ENCODE measurements at regions not wholly inside any gene's neighbourhood (a gene's known extent, or its start where the extent isn't known, plus 50 kb on each side); places are given as distances from the start of the nearest gene placed in this dataset.

DNA sequence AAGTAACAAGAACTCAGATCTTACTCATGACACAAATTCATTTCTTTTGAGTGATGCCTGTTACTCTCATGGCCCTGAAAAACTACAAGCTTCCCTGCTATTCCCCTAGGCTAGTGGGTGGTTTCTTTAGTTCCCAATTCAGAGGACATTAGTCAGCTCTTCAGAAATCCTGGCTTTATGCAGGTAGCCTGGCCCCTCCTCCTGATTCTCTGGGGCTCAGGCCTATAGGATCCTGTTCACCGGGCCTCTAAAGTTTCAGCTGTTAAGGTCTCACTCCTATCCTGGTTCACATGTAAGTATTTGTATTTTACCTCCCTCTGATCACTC lies 87.3 kb upstream of the IRX5 start:
- no peak for TF ChIP-seq NFIC (IDR thresholded peaks at IDR 0.05)
- no peak for TF ChIP-seq RAD21 (IDR thresholded peaks at IDR 0.05; ENCODE audit: low read depth)
- TF ChIP-seq CREB1 (IDR thresholded peaks at IDR 0.05; ENCODE audit: low read depth), result no peak
- TF ChIP-seq, protein P1, sequence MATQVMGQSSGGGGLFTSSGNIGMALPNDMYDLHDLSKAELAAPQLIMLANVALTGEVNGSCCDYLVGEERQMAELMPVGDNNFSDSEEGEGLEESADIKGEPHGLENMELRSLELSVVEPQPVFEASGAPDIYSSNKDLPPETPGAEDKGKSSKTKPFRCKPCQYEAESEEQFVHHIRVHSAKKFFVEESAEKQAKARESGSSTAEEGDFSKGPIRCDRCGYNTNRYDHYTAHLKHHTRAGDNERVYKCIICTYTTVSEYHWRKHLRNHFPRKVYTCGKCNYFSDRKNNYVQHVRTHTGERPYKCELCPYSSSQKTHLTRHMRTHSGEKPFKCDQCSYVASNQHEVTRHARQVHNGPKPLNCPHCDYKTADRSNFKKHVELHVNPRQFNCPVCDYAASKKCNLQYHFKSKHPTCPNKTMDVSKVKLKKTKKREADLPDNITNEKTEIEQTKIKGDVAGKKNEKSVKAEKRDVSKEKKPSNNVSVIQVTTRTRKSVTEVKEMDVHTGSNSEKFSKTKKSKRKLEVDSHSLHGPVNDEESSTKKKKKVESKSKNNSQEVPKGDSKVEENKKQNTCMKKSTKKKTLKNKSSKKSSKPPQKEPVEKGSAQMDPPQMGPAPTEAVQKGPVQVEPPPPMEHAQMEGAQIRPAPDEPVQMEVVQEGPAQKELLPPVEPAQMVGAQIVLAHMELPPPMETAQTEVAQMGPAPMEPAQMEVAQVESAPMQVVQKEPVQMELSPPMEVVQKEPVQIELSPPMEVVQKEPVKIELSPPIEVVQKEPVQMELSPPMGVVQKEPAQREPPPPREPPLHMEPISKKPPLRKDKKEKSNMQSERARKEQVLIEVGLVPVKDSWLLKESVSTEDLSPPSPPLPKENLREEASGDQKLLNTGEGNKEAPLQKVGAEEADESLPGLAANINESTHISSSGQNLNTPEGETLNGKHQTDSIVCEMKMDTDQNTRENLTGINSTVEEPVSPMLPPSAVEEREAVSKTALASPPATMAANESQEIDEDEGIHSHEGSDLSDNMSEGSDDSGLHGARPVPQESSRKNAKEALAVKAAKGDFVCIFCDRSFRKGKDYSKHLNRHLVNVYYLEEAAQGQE (IDR thresholded peaks at IDR 0.05; ENCODE audit: low read depth), result no peak
- TF ChIP-seq EP300 (IDR thresholded peaks at IDR 0.05; ENCODE audit: borderline replicate concordance), result no peak
- no peak for TF ChIP-seq EGR1 (IDR thresholded peaks at IDR 0.05)
- no peak for TF ChIP-seq FOXM1 (IDR thresholded peaks at IDR 0.05; ENCODE audit: borderline replicate concordance, low read depth)
- TF ChIP-seq, protein P2, sequence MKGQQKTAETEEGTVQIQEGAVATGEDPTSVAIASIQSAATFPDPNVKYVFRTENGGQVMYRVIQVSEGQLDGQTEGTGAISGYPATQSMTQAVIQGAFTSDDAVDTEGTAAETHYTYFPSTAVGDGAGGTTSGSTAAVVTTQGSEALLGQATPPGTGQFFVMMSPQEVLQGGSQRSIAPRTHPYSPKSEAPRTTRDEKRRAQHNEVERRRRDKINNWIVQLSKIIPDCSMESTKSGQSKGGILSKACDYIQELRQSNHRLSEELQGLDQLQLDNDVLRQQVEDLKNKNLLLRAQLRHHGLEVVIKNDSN (IDR thresholded peaks at IDR 0.05), result no peak
- TF ChIP-seq ZBTB7A (IDR thresholded peaks at IDR 0.05; ENCODE audit: low read depth), result no peak
